Keratinocyte (primary cell): ENCODE measurements at regions not wholly inside any gene's neighbourhood (a gene's known extent, or its start where the extent isn't known, plus 50 kb on each side); places are given as distances from the start of the nearest gene placed in this dataset.

Source experiments
- DNase-seq: peaks from one replicate; pipeline ENCODE4 v3.0.0-alpha.2; 2011; ENCODE audit warnings: low read depth, missing footprints, low spot score
- FAIRE-seq: peaks from 2 replicates; lab custom pipeline; 2011; peaks lifted over from hg19 to GRCh38; lab: Jason Lieb, UNC
- H2AFZ ChIP-seq: 2 replicates; pipeline ENCODE4 v1.6.0; 2012; ENCODE audit warnings: low read length, control low read depth, inconsistent platforms; ENCODE audit not compliant: control insufficient read depth
- H3K27ac ChIP-seq: 2 replicates; pipeline ENCODE4 v1.5.1; 2011; ENCODE audit warnings: low read length; ENCODE audit not compliant: control insufficient read depth, insufficient read depth
- H3K27me3 ChIP-seq: 3 replicates; pipeline ENCODE4 v1.6.0; 2011; ENCODE audit warnings: low read length; ENCODE audit not compliant: control insufficient read depth, insufficient read depth; ENCODE audit errors: extremely low read depth
- H3K36me3 ChIP-seq, 2 experiments: 2 replicates in 1 of 2; 3 replicates in 1 of 2; pipeline ENCODE4 v1.5.1; 2011; ENCODE audit warnings: low read length in 2 of 2, mild to moderate bottlenecking in 1 of 2; ENCODE audit not compliant: control insufficient read depth in 2 of 2, insufficient read depth in 2 of 2; ENCODE audit errors: extremely low read depth in 1 of 2
- H3K4me1 ChIP-seq: 3 replicates; pipeline ENCODE4 v1.5.1; 2011; ENCODE audit warnings: low read length; ENCODE audit not compliant: control insufficient read depth, insufficient read depth; ENCODE audit errors: extremely low read depth
- H3K4me2 ChIP-seq: 3 replicates; pipeline ENCODE4 v1.6.0; 2011; ENCODE audit warnings: low read depth, low read length; ENCODE audit not compliant: control insufficient read depth, insufficient read depth; ENCODE audit errors: extremely low read depth
- H3K4me3 ChIP-seq, 3 experiments: fragments of 200-600 bp in 1 of 3; sonication (generic) in 1 of 3; 2 replicates in 2 of 3; 3 replicates in 1 of 3; pipeline ENCODE4 v1.5.1; 2011 to 2016; ENCODE audit warnings: low read length in 3 of 3, mild to moderate bottlenecking in 3 of 3, control low read depth in 2 of 3, inconsistent platforms in 1 of 3, low read depth in 1 of 3, mixed read lengths in 1 of 3, mixed run types in 1 of 3, moderate library complexity in 1 of 3; ENCODE audit not compliant: control insufficient read depth in 2 of 3, insufficient read depth in 2 of 3; ENCODE audit errors: extremely low read depth in 1 of 3
- H3K79me2 ChIP-seq: 2 replicates; pipeline ENCODE4 v1.6.0; 2012; ENCODE audit warnings: low read length; ENCODE audit not compliant: control insufficient read depth, insufficient read depth
- H3K9ac ChIP-seq: 3 replicates; pipeline ENCODE4 v1.6.0; 2011; ENCODE audit warnings: low read length; ENCODE audit not compliant: control insufficient read depth, insufficient read depth; ENCODE audit errors: extremely low read depth
- H3K9me1 ChIP-seq: 3 replicates; pipeline ENCODE4 v1.6.0; 2011; ENCODE audit warnings: low read length; ENCODE audit not compliant: control insufficient read depth, insufficient read depth; ENCODE audit errors: extremely low read depth
- H3K9me3 ChIP-seq: 2 replicates; pipeline ENCODE4 v1.5.1; 2012; ENCODE audit warnings: low read depth, low read length; ENCODE audit not compliant: control insufficient read depth
- H4K20me1 ChIP-seq: 3 replicates; pipeline ENCODE4 v1.6.0; 2011; ENCODE audit warnings: low read length; ENCODE audit not compliant: control insufficient read depth, insufficient read depth; ENCODE audit errors: extremely low read depth
- EZH2 ChIP-seq: IDR thresholded peaks from one replicate; pipeline ENCODE4 v1.6.1; 2012; ENCODE audit warnings: inconsistent platforms, mild to moderate bottlenecking, low read length, moderate library complexity
- dilution Hi-C: fragments of 300-500 bp; cut with MboI; formaldehyde crosslinking; loops from one replicate; pipeline ENCODE4 v1.7.0; 2020; ENCODE audit warnings: low sequenced_read_pairs; ENCODE audit not compliant: extremely low pct_ligation_motif_present
- TF ChIP-seq, protein P1 (sequence below), 3 experiments: IDR thresholded peaks in 1 of 3; conservative IDR thresholded peaks in 1 of 3; optimal IDR thresholded peaks in 1 of 3; 2 replicates in 2 of 3; 3 replicates in 1 of 3; pipeline versions ENCODE3 to v1.5.1; 2011; ENCODE audit warnings: low read length in 3 of 3, mild to moderate bottlenecking in 3 of 3, moderate library complexity in 2 of 3, control low read depth in 1 of 3, inconsistent platforms in 1 of 3; ENCODE audit not compliant: insufficient read depth in 2 of 3; ENCODE audit errors: extremely low read depth in 1 of 3

- FAIRE-seq (no peak), DNase-seq (no peak)
These were observed 63.8 kb upstream of the ANKRD34C start for GRCh38 chr15:79218588-79219200.

GRCh38 chr15:79213650-79214049, 68.9 kb upstream of the ANKRD34C start:
- TF ChIP-seq EZH2, result no peak
- TF ChIP-seq, protein P1, sequence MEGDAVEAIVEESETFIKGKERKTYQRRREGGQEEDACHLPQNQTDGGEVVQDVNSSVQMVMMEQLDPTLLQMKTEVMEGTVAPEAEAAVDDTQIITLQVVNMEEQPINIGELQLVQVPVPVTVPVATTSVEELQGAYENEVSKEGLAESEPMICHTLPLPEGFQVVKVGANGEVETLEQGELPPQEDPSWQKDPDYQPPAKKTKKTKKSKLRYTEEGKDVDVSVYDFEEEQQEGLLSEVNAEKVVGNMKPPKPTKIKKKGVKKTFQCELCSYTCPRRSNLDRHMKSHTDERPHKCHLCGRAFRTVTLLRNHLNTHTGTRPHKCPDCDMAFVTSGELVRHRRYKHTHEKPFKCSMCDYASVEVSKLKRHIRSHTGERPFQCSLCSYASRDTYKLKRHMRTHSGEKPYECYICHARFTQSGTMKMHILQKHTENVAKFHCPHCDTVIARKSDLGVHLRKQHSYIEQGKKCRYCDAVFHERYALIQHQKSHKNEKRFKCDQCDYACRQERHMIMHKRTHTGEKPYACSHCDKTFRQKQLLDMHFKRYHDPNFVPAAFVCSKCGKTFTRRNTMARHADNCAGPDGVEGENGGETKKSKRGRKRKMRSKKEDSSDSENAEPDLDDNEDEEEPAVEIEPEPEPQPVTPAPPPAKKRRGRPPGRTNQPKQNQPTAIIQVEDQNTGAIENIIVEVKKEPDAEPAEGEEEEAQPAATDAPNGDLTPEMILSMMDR (optimal IDR thresholded peaks at IDR 0.05 in 1 of 3, IDR thresholded peaks at IDR 0.05 in 1 of 3, conservative IDR thresholded peaks at IDR 0.05 in 1 of 3; ENCODE audit: extremely low read depth in 1 of 3, insufficient read depth in 2 of 3, low read length in 3 of 3), result no peak
- peaks cover 19% of the 10 kb centered on the region for H3K27me3 ChIP-seq
- H3K4me3 ChIP-seq, result no peak overlapping the region
- H4K20me1 ChIP-seq, result no peaks in the 10 kb centered on the region
- no peak overlapping the region for H3K9ac ChIP-seq
- DNase-seq (no peak), FAIRE-seq (no peak)
- no peak overlapping the region for H2AFZ ChIP-seq
- H3K4me1 ChIP-seq, result no peaks in the 10 kb centered on the region
- H3K79me2 ChIP-seq, result no peaks in the 10 kb centered on the region
- no peaks in the 10 kb centered on the region for H3K36me3 ChIP-seq
- no peak overlapping the region for H3K4me2 ChIP-seq
- no peaks in the 10 kb centered on the region for H3K9me1 ChIP-seq
- dilution Hi-C loops, result no loop called here
- H3K9me3 ChIP-seq, result no peaks in the 10 kb centered on the region
- no peak overlapping the region for H3K27ac ChIP-seq

More at GRCh38 chr15:79218588-79219200, 63.8 kb upstream of the ANKRD34C start:
- dilution Hi-C loops, result no loop called here
- Histone ChIP-seq H3K4me2 (no peak overlapping the region), H3K27ac (no peak overlapping the region), H4K20me1 (no peaks in the 10 kb centered on the region), H3K9me3 (no peaks in the 10 kb centered on the region), H3K4me1 (no peaks in the 10 kb centered on the region), H3K9ac (no peak overlapping the region), H3K79me2 (no peaks in the 10 kb centered on the region), H3K4me3 (no peak overlapping the region), H3K36me3 (no peaks in the 10 kb centered on the region), H3K27me3 (peaks cover 3% of the 10 kb centered on the region), H3K9me1 (no peaks in the 10 kb centered on the region), H2AFZ (no peak overlapping the region)
- TF ChIP-seq, protein P1 (optimal IDR thresholded peaks at IDR 0.05 in 1 of 3, IDR thresholded peaks at IDR 0.05 in 1 of 3, conservative IDR thresholded peaks at IDR 0.05 in 1 of 3; ENCODE audit: extremely low read depth in 1 of 3, insufficient read depth in 2 of 3, low read length in 3 of 3), result peak in 2 of 3 experiments; percentile 41 to 53
- TF ChIP-seq EZH2, result no peak
